Stomach (tissue), 8 donors: ENCODE measurements at regions not wholly inside any gene's neighbourhood (a gene's known extent, or its start where the extent isn't known, plus 50 kb on each side); places are given as distances from the start of the nearest gene placed in this dataset.

ENCODE experiments used
- DNase-seq, 2 donors: peaks; one replicate each; pipeline versions ENCODE4 v3.0.0 to v3.0.0-alpha.2; 2013 to 2019
- H3K27ac ChIP-seq, 5 donors: fragments of 200-600 bp in 4 of 5; sonication (generic) in 4 of 5; one replicate each; pipeline ENCODE4 v1.5.1; 2013 to 2019; ENCODE audit warnings: mild to moderate bottlenecking in 1 of 5, moderate library complexity in 1 of 5
- H3K27me3 ChIP-seq, 3 donors: fragments of 200-600 bp; sonication (generic); one replicate each; pipeline ENCODE4 v1.5.1; 2017 to 2019; ENCODE audit warnings: mixed run types in 1 of 3
- H3K36me3 ChIP-seq, 4 donors: fragments of 200-600 bp; sonication (generic); 1 replicate in 3 of 4; 2 replicates in 1 of 4; pipeline ENCODE4 v1.5.1; 2016 to 2019
- H3K4me1 ChIP-seq, 4 donors: fragments of 200-600 bp; sonication (generic); one replicate each; pipeline ENCODE4 v1.5.1; 2016 to 2019
- H3K4me3 ChIP-seq, 4 donors: fragments of 200-600 bp; sonication (generic) in 3 of 4; one replicate each; pipeline ENCODE4 v1.5.1; 2016 to 2019; ENCODE audit warnings: mild to moderate bottlenecking in 1 of 4
- H3K9me3 ChIP-seq, 4 donors: fragments of 200-600 bp; sonication (generic); one replicate each; pipeline ENCODE4 v1.5.1; 2016 to 2019
- EP300 ChIP-seq: sonication (generic); formaldehyde crosslinking; IDR thresholded peaks from one replicate; pipeline ENCODE4 v1.6.1; 2017; ENCODE audit warnings: antibody characterized with exemption
- POLR2A ChIP-seq, 4 donors: fragments of 450-650 bp; IDR thresholded peaks; one replicate each; pipeline ENCODE4 v1.6.1; 2016; ENCODE audit warnings: antibody characterized with exemption in 4 of 4, control low read depth in 2 of 4, mild to moderate bottlenecking in 1 of 4, moderate library complexity in 1 of 4
- POLR2AphosphoS5 ChIP-seq, 3 donors: sonication (generic); formaldehyde crosslinking; IDR thresholded peaks; one replicate each; pipeline ENCODE4 v1.6.1; 2016; ENCODE audit warnings: antibody characterized with exemption in 3 of 3
- WGBS, 5 donors: extraction: QIAGEN DNeasy Blood & Tissue Kit in 3 of 5; methylation state at CpG; one replicate each; pipeline versions ENCODE4 v1.1.5 to v1.1.7; 2013 to 2018; 5-methylcytosine and 5-hydroxymethylcytosine counted together
- intact Hi-C: fragments of 100-400 bp; cut with DNase I; formaldehyde crosslinking; loops from one replicate; pipeline ENCODE4 v1.15.1; 2023; ENCODE audit warnings: low total_unique reads
- TF ChIP-seq, protein P1 (sequence below), 7 experiments: fragments of 450-650 bp in 4 of 7; fragments of 200-600 bp in 3 of 7; sonication (generic) in 3 of 7; IDR thresholded peaks; one replicate each; pipeline ENCODE4 v1.5.1; 2016 to 2019; ENCODE audit warnings: antibody characterized with exemption in 7 of 7, control low read depth in 2 of 7, mild to moderate bottlenecking in 1 of 7
- donor health status: healthy with polysubstance abuse.
- donor health status: Bipolar disorder and iron deficiency.
- donor health status: healthy.

DNA sequence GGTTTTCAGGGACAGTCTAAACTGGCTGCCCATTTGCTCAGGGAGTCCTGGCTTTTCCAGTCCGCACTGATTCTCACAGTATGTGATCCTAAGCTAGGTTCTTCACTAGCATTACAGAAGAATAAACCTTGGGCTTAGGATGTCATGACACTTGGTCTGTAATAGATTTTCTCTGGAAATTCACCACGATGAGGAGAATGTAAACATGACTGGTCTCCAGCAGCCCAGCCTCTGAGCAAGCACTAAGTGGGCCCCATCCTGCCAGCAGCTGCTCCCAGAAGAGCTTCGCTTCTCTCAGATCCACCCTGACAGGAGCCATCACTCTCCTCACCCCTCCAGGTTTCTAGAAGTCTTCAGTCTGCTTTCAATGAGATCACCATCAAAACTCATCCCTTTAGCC is 103.7 kb upstream of the ZPBP start:
- WGBS, 5 donors: 32 to 67% (median 64%) methylated on average over 3 of the region's 3 CpGs
- Histone ChIP-seq H3K36me3 (no peaks in the 10 kb centered on the region), H3K4me3 (no peak overlapping the region), H3K4me1 (no peaks in the 10 kb centered on the region), H3K27ac (no peak overlapping the region), H3K9me3 (no peaks in the 10 kb centered on the region), H3K27me3 (peaks cover 0 to 9% (median 0%) of the 10 kb centered on the region in 3 donors)
- no peak for TF ChIP-seq POLR2AphosphoS5 (IDR thresholded peaks at IDR 0.05)
- TF ChIP-seq, protein P1, sequence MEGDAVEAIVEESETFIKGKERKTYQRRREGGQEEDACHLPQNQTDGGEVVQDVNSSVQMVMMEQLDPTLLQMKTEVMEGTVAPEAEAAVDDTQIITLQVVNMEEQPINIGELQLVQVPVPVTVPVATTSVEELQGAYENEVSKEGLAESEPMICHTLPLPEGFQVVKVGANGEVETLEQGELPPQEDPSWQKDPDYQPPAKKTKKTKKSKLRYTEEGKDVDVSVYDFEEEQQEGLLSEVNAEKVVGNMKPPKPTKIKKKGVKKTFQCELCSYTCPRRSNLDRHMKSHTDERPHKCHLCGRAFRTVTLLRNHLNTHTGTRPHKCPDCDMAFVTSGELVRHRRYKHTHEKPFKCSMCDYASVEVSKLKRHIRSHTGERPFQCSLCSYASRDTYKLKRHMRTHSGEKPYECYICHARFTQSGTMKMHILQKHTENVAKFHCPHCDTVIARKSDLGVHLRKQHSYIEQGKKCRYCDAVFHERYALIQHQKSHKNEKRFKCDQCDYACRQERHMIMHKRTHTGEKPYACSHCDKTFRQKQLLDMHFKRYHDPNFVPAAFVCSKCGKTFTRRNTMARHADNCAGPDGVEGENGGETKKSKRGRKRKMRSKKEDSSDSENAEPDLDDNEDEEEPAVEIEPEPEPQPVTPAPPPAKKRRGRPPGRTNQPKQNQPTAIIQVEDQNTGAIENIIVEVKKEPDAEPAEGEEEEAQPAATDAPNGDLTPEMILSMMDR (IDR thresholded peaks at IDR 0.05): no peak
- TF ChIP-seq POLR2A (IDR thresholded peaks at IDR 0.05): no peak
- DNase-seq: no peak
- intact Hi-C loops: no loop called here

DNA sequence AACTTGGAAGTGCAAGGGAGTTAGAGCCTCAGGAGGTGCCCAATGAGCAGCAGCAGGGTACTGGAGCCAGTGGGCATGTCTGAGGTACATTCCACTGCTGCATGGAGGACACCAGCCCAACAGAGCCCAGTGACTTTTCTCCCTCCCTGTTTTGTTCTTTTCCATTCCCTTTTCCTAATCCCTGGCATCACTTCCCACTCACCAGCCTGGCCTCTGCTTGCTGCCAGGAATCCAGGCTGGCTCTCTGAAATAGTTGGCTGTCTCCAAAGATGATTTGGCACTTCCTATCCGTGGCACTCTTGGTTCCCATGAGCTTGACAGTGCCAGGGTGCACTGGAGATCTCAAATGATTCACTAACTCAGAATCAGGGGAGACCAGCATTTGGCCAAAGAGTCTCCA is 97.7 kb upstream of the ZPBP start:
- Histone ChIP-seq H3K27ac (no peak overlapping the region), H3K4me1 (no peaks in the 10 kb centered on the region), H3K36me3 (no peaks in the 10 kb centered on the region), H3K9me3 (peaks cover 0 to 5% (median 0%) of the 10 kb centered on the region in 4 donors), H3K27me3 (peaks cover 0 to 20% (median 0%) of the 10 kb centered on the region in 3 donors), H3K4me3 (no peak overlapping the region)
- 27 to 42% (median 38%) methylated on average over 1 of the region's 1 CpG for WGBS, 5 donors
- no peak for TF ChIP-seq EP300
- TF ChIP-seq, protein P1 (IDR thresholded peaks at IDR 0.05): no peak
- no peak for TF ChIP-seq POLR2AphosphoS5 (IDR thresholded peaks at IDR 0.05)
- no peak for TF ChIP-seq POLR2A (IDR thresholded peaks at IDR 0.05)
- intact Hi-C loops: no loop called here
- no peak for DNase-seq

DNA sequence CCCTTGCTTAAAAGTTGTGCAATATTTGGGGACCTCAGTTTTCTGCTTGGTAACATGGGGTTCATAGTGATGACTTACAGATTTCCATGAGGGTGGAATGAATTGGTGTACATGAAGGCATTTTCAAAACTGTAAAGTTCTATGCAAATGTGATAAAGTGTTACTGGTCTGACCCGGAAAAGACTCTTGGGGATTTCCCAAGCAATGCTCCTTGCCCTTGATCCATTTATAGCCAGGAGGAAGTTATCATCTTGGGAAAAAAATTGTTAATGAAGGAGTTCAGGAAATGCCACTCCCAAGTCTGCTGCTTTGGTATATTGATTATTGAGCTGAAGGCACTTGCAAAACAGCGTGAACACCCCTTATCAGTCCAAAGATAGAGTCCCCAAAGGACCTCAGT is 96.3 kb upstream of the ZPBP start:
- Histone ChIP-seq H3K4me1 (no peaks in the 10 kb centered on the region), H3K36me3 (no peaks in the 10 kb centered on the region), H3K27me3 (peaks cover 0 to 20% (median 0%) of the 10 kb centered on the region in 3 donors), H3K9me3 (peaks cover 0 to 5% (median 0%) of the 10 kb centered on the region in 4 donors), H3K27ac (no peak overlapping the region), H3K4me3 (no peak overlapping the region)
- 35 to 48% (median 45%) methylated on average over 2 of the region's 2 CpGs for WGBS, 5 donors
- intact Hi-C loops: no loop called here
- DNase-seq: no peak
- no peak for TF ChIP-seq POLR2A (IDR thresholded peaks at IDR 0.05)
- no peak for TF ChIP-seq POLR2AphosphoS5 (IDR thresholded peaks at IDR 0.05)
- no peak for TF ChIP-seq EP300
- TF ChIP-seq, protein P1 (IDR thresholded peaks at IDR 0.05): no peak

DNA sequence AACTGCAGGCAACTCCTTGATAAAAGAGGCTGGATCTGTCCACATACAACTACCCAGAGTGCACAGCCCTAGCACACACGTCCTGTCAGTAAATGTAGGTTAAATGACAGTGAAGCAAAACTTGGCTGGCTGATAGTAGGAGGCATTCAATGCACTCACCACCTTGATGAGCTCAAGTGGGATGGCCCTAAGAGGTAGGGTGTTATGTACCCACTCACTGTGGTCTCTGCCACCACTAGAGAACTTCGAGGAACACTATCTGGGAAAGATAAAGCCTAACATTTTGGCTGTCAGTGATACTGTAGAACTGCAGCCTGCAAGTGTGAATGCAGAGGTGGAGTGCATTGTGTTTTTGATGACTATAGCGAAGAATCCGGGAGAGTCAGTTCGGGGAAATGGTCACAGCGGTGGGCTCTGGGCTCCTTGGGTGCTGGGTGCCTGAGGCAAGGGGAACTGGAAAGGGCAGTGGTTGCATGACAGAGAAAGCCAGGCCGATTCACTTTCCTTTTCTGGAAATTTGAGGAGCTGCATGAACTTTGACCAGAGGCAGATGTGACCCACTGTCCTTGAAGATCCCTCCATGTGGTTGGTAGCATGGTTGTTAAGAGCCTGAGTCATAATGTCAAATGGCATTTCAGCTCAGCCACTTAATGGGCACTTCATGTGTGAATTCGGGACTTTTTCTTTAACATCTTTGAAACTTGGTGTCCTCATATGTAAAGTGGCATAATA is 93.1 kb upstream of the ZPBP start:
- Histone ChIP-seq H3K4me3 (no peak overlapping the region), H3K4me1 (no peaks in the 10 kb centered on the region), H3K27ac (no peak overlapping the region), H3K9me3 (peaks cover 0 to 5% (median 0%) of the 10 kb centered on the region in 4 donors), H3K27me3 (peaks cover 0 to 7% (median 0%) of the 10 kb centered on the region in 3 donors), H3K36me3 (no peaks in the 10 kb centered on the region)
- intact Hi-C loops: no loop called here
- DNase-seq: no peak
- TF ChIP-seq, protein P1 (IDR thresholded peaks at IDR 0.05): no peak
- no peak for TF ChIP-seq POLR2AphosphoS5 (IDR thresholded peaks at IDR 0.05)
- WGBS, 5 donors: 75 to 83% (median 78%) methylated on average over 8 of the region's 8 CpGs
